ENCODE measurements at regions not wholly inside any gene's neighbourhood (a gene's known extent, or its start where the extent isn't known, plus 50 kb on each side); places are given as distances from the start of the nearest gene placed in this dataset.

- DNase-seq (ENCODE audit: low spot score) = no peak
- Histone ChIP-seq H3K36me3 (ENCODE audit: insufficient read depth, low read length, poor library complexity, severe bottlenecking) (no peaks in the 10 kb centered on the region), H3K27ac (ENCODE audit: low read depth, low read length, poor library complexity, severe bottlenecking) (no peak overlapping the region), H3K4me3 (ENCODE audit: low read depth, low read length, poor library complexity, severe bottlenecking) (no peak overlapping the region), H3K9me3 (ENCODE audit: low read depth, low read length, poor library complexity, severe bottlenecking) (no peaks in the 10 kb centered on the region), H3K27me3 (replicated peaks; ENCODE audit: insufficient read depth, low read depth, low read length, poor library complexity) (no peaks in the 10 kb centered on the region), H3K4me1 (ENCODE audit: insufficient read depth, low read length, poor library complexity, severe bottlenecking) (no peaks in the 10 kb centered on the region)
- intact Hi-C loops (cut with micrococcal nuclease; ENCODE audit: unreplicated experiment) = no loop called here
- ChIA-PET POLR2A (ENCODE audit: low non-redundant PET) (no interaction called here), CTCF (no interaction called here)
- no peak for TF ChIP-seq EZH2 (IDR thresholded peaks at IDR 0.05; ENCODE audit: borderline replicate concordance, low read depth, low read length, poor library complexity, severe bottlenecking)
- TF ChIP-seq CTCF (conservative IDR thresholded peaks at IDR 0.05; ENCODE audit: low read depth, low read length) = no peak
- no TSS peak for BruUV-seq (replicated peaks)
Observed at GRCh38 chr4:123193802-123194367, 202.7 kb upstream of the SPRY1 start.

GRCh38 chr4:123198706-123199105 lies 197.9 kb upstream of the SPRY1 start:
- BruUV-seq (replicated peaks) = no TSS peak
- no peaks in the 10 kb centered on the region for H3K27me3 ChIP-seq (replicated peaks; ENCODE audit: insufficient read depth, low read depth, low read length, poor library complexity)
- no peak for DNase-seq (ENCODE audit: low spot score)
- no peak overlapping the region for H3K27ac ChIP-seq (ENCODE audit: low read depth, low read length, poor library complexity, severe bottlenecking)
- intact Hi-C loops (cut with micrococcal nuclease; ENCODE audit: unreplicated experiment) = no loop called here
- ChIA-PET CTCF (interaction anchor here (0.5 kb wide), 1 partner anchor 97 kb away, joined by 3 read pairs; no protein-coding TSS in a partner anchor), POLR2A (ENCODE audit: low non-redundant PET) (no interaction called here)
- no peak for TF ChIP-seq EZH2 (IDR thresholded peaks at IDR 0.05; ENCODE audit: borderline replicate concordance, low read depth, low read length, poor library complexity, severe bottlenecking)
- TF ChIP-seq CTCF (conservative IDR thresholded peaks at IDR 0.05; ENCODE audit: low read depth, low read length) = no peak
- H3K36me3 ChIP-seq (ENCODE audit: insufficient read depth, low read length, poor library complexity, severe bottlenecking) = no peaks in the 10 kb centered on the region
- H3K9me3 ChIP-seq (ENCODE audit: low read depth, low read length, poor library complexity, severe bottlenecking) = no peaks in the 10 kb centered on the region
- H3K4me1 ChIP-seq (ENCODE audit: insufficient read depth, low read length, poor library complexity, severe bottlenecking) = no peaks in the 10 kb centered on the region
- no peak overlapping the region for H3K4me3 ChIP-seq (ENCODE audit: low read depth, low read length, poor library complexity, severe bottlenecking)

GRCh38 chr4:123200051-123200940 lies 196.3 kb upstream of the SPRY1 start:
- POLR2A ChIA-PET (ENCODE audit: low non-redundant PET) = interaction anchor here (0.5 kb wide), 1 partner anchor 12 kb away, joined by 4 read pairs; no protein-coding TSS in a partner anchor
- no peak overlapping the region for H3K27ac ChIP-seq (ENCODE audit: low read depth, low read length, poor library complexity, severe bottlenecking)
- no peaks in the 10 kb centered on the region for H3K9me3 ChIP-seq (ENCODE audit: low read depth, low read length, poor library complexity, severe bottlenecking)
- no TSS peak for BruUV-seq (replicated peaks)
- H3K4me1 ChIP-seq (ENCODE audit: insufficient read depth, low read length, poor library complexity, severe bottlenecking) = no peaks in the 10 kb centered on the region
- TF ChIP-seq CTCF (conservative IDR thresholded peaks at IDR 0.05; ENCODE audit: low read depth, low read length) (no peak), EZH2 (IDR thresholded peaks at IDR 0.05; ENCODE audit: borderline replicate concordance, low read depth, low read length, poor library complexity, severe bottlenecking) (no peak)
- H3K27me3 ChIP-seq (replicated peaks; ENCODE audit: insufficient read depth, low read depth, low read length, poor library complexity) = no peaks in the 10 kb centered on the region
- no peak overlapping the region for H3K4me3 ChIP-seq (ENCODE audit: low read depth, low read length, poor library complexity, severe bottlenecking)
- CTCF ChIA-PET = interaction anchor here (0.6 kb wide), 1 partner anchor 72 kb away, joined by 5 read pairs; no protein-coding TSS in a partner anchor
- intact Hi-C loops (cut with micrococcal nuclease; ENCODE audit: unreplicated experiment) = no loop called here
- H3K36me3 ChIP-seq (ENCODE audit: insufficient read depth, low read length, poor library complexity, severe bottlenecking) = no peaks in the 10 kb centered on the region
- no peak for DNase-seq (ENCODE audit: low spot score)

Measured in A673 (cell line).